Astrocyte of the spinal cord (primary cell): ENCODE measurements at regions not wholly inside any gene's neighbourhood (a gene's known extent, or its start where the extent isn't known, plus 50 kb on each side); places are given as distances from the start of the nearest gene placed in this dataset.
A peak's percentile ranks its signal among the peaks of the same experiment; 100 is the strongest.

Experiments used
- DNase-seq: peaks from one replicate; pipeline ENCODE4 v3.0.0; 2011; ENCODE audit warnings: low read depth, low spot score
- H3K4me3 ChIP-seq: 2 replicates; pipeline ENCODE4 v1.5.1; 2011; ENCODE audit warnings: low read depth, mild to moderate bottlenecking, low read length, moderate library complexity
- CTCF ChIP-seq: IDR thresholded peaks from 2 replicates; pipeline ENCODE4 v1.5.1; 2012; ENCODE audit warnings: low read depth, mild to moderate bottlenecking, low read length, inconsistent platforms
- in situ Hi-C: cut with HindIII; loops from 2 replicates; pipeline ENCODE4 v1.10.0; 2017; ENCODE audit warnings: low sequenced_read_pairs

- TF ChIP-seq CTCF: no peak
- in situ Hi-C loops: no loop called here
- no peak overlapping the region for H3K4me3 ChIP-seq
- DNase-seq: no peak
These were observed 163.8 kb upstream of the TMTC4 start for GRCh38 chr13:100838387-100838786.

GRCh38 chr13:100837631-100838030 is 163.0 kb upstream of the TMTC4 start:
- DNase-seq: no peak
- in situ Hi-C loops: no loop called here
- no peak for TF ChIP-seq CTCF
- H3K4me3 ChIP-seq: no peak overlapping the region

- in situ Hi-C loops: no loop called here
- TF ChIP-seq CTCF: no peak
- peak; percentile 46 for DNase-seq
- H3K4me3 ChIP-seq: no peak overlapping the region
These were observed 162.1 kb upstream of the TMTC4 start for GRCh38 chr13:100836711-100837110.

GRCh38 chr13:100835695-100836094 is 161.1 kb upstream of the TMTC4 start:
- TF ChIP-seq CTCF: no peak
- in situ Hi-C loops: no loop called here
- peak; percentile 19 for DNase-seq
- no peak overlapping the region for H3K4me3 ChIP-seq

- no peak overlapping the region for H3K4me3 ChIP-seq
- in situ Hi-C loops: no loop called here
- no peak for TF ChIP-seq CTCF
- DNase-seq: no peak
These were observed 158.8 kb upstream of the TMTC4 start for GRCh38 chr13:100833427-100833826.

- no peak for DNase-seq
- no peak overlapping the region for H3K4me3 ChIP-seq
- TF ChIP-seq CTCF: peak; percentile 31
- in situ Hi-C loops: no loop called here
These were observed 153.6 kb upstream of the TMTC4 start for GRCh38 chr13:100828226-100828625.
